Tibial nerve (tissue), 4 donors: ENCODE measurements at regions not wholly inside any gene's neighbourhood (a gene's known extent, or its start where the extent isn't known, plus 50 kb on each side); places are given as distances from the start of the nearest gene placed in this dataset.

ENCODE experiments used
- DNase-seq, 2 donors: peaks; one replicate each; pipeline ENCODE4 v3.0.0-alpha.2; 2019; ENCODE audit warnings: low spot score in 2 of 2
- H3K27ac ChIP-seq, 4 donors: fragments of 200-600 bp; sonication (generic) in 3 of 4; one replicate each; pipeline ENCODE4 v1.5.1; 2017 to 2019; ENCODE audit warnings: mild to moderate bottlenecking in 1 of 4
- H3K27me3 ChIP-seq, 2 donors: fragments of 200-600 bp; sonication (generic) in 1 of 2; one replicate each; pipeline versions ENCODE4 v1.5.1 to v1.6.0; 2017 to 2019
- H3K36me3 ChIP-seq, 3 donors: fragments of 200-600 bp; sonication (generic); one replicate each; pipeline ENCODE4 v1.5.1; 2018 to 2019
- H3K4me1 ChIP-seq, 4 donors: fragments of 200-600 bp; sonication (generic) in 3 of 4; one replicate each; pipeline ENCODE4 v1.5.1; 2017 to 2019
- H3K4me3 ChIP-seq, 4 donors: fragments of 200-600 bp; sonication (generic) in 3 of 4; one replicate each; pipeline ENCODE4 v1.5.1; 2017 to 2019; ENCODE audit warnings: mild to moderate bottlenecking in 1 of 4, moderate library complexity in 1 of 4
- H3K9me3 ChIP-seq, 4 donors: fragments of 200-600 bp; sonication (generic) in 3 of 4; one replicate each; pipeline ENCODE4 v1.5.1; 2017 to 2019
- EP300 ChIP-seq, 2 donors: sonication (generic); formaldehyde crosslinking; IDR thresholded peaks; one replicate each; pipeline ENCODE4 v1.6.1; 2017; ENCODE audit warnings: antibody characterized with exemption in 2 of 2, mild to moderate bottlenecking in 1 of 2
- POLR2A ChIP-seq, 2 donors: fragments of 450-650 bp; IDR thresholded peaks; one replicate each; pipeline ENCODE4 v1.6.1; 2017; ENCODE audit warnings: antibody characterized with exemption in 2 of 2, mild to moderate bottlenecking in 2 of 2, moderate library complexity in 2 of 2
- WGBS, 2 donors: methylation state at CpG; one replicate each; pipeline ENCODE4 v1.1.5; 2018; 5-methylcytosine and 5-hydroxymethylcytosine counted together
- TF ChIP-seq, protein P1 (sequence below), 5 experiments: fragments of 200-600 bp in 3 of 5; fragments of 450-650 bp in 2 of 5; sonication (generic) in 3 of 5; IDR thresholded peaks; one replicate each; pipeline ENCODE4 v1.5.1; 2016 to 2019; ENCODE audit warnings: antibody characterized with exemption in 5 of 5, mild to moderate bottlenecking in 3 of 5, moderate library complexity in 2 of 5

DNA sequence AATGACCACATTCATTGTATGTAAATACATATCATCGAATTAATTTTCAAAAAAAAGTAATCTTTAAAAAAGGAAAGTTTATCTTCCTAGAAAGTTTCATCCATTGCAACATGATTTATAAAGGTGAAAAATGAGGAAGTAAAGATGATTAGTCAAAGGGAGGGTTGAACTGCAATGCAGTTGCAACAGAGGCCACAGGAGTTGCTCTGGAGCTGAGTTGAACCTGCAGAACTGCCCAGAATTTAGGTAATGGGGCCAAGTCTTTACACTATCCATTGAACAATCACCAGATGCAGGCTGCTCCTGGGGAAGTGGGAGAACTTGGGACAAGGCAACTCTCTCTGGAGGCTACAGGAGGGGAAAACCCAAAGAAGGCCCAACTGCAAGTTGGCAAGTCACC, 390.7 kb downstream of the METTL4 start:
- Histone ChIP-seq H3K36me3 (no peaks in the 10 kb centered on the region), H3K9me3 (peaks cover 0 to 8% (median 0%) of the 10 kb centered on the region in 4 donors), H3K4me1 (no peaks in the 10 kb centered on the region), H3K4me3 (no peak overlapping the region), H3K27me3 (no peaks in the 10 kb centered on the region), H3K27ac (no peak overlapping the region)
- WGBS, 2 donors: 82 to 95% methylated on average over 1 of the region's 1 CpG
- TF ChIP-seq POLR2A (IDR thresholded peaks at IDR 0.05): no peak
- TF ChIP-seq, protein P1, sequence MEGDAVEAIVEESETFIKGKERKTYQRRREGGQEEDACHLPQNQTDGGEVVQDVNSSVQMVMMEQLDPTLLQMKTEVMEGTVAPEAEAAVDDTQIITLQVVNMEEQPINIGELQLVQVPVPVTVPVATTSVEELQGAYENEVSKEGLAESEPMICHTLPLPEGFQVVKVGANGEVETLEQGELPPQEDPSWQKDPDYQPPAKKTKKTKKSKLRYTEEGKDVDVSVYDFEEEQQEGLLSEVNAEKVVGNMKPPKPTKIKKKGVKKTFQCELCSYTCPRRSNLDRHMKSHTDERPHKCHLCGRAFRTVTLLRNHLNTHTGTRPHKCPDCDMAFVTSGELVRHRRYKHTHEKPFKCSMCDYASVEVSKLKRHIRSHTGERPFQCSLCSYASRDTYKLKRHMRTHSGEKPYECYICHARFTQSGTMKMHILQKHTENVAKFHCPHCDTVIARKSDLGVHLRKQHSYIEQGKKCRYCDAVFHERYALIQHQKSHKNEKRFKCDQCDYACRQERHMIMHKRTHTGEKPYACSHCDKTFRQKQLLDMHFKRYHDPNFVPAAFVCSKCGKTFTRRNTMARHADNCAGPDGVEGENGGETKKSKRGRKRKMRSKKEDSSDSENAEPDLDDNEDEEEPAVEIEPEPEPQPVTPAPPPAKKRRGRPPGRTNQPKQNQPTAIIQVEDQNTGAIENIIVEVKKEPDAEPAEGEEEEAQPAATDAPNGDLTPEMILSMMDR (IDR thresholded peaks at IDR 0.05): no peak
- no peak for TF ChIP-seq EP300 (IDR thresholded peaks at IDR 0.05)
- no peak for DNase-seq

DNA sequence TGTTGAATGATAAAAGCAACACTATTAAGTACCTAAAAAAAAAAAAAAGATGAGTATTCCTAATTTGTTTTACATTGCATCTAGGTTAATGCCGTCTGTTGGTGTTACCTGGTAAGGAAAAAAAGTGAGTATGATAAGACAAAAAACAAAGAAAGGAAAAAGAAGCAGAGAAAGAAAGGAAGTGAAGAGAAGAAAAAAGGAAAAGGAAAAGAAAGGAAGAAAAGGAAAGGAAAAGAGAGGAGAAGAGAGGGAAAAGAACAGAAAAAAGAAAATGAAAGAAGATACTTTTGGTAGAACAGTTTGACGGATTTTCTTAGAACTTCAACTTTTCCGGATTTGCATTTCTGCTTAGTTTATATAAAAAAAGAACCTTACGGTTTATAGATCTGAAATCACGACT, 387.9 kb downstream of the METTL4 start:
- H3K4me3 ChIP-seq: no peak overlapping the region
- 85 to 90% methylated on average over 5 of the region's 5 CpGs for WGBS, 2 donors
- no peak overlapping the region for H3K27ac ChIP-seq
- TF ChIP-seq, protein P1 (IDR thresholded peaks at IDR 0.05): no peak
- no peak for TF ChIP-seq POLR2A (IDR thresholded peaks at IDR 0.05)
- TF ChIP-seq EP300 (IDR thresholded peaks at IDR 0.05): no peak
- peaks cover 0 to 8% (median 0%) of the 10 kb centered on the region in 4 donors for H3K9me3 ChIP-seq
- no peak for DNase-seq
- no peaks in the 10 kb centered on the region for H3K27me3 ChIP-seq
- no peaks in the 10 kb centered on the region for H3K4me1 ChIP-seq
- H3K36me3 ChIP-seq: no peaks in the 10 kb centered on the region

DNA sequence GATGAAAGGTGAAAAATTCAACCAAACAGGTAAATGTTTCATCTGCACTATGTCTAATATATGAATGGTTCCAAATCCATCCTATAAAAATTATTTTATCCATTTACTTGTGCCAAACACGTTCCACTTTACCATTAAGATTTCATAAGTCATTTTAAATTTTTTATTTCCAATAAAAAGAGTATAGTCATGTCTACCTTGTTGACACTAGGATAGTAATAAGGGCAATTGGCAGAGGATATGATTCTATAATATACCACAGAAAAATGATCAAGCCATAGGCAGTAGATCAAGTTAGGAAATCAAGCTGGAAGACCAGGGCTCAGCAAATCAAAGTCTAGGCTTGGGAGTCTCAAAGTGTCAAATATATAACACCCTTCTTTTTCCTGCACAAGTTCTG, 384.3 kb downstream of the METTL4 start:
- Histone ChIP-seq H3K4me3 (no peak overlapping the region), H3K27ac (no peak overlapping the region), H3K9me3 (no peaks in the 10 kb centered on the region), H3K27me3 (no peaks in the 10 kb centered on the region), H3K36me3 (no peaks in the 10 kb centered on the region), H3K4me1 (no peaks in the 10 kb centered on the region)
- no peak for DNase-seq
- TF ChIP-seq, protein P1 (IDR thresholded peaks at IDR 0.05): no peak
- TF ChIP-seq POLR2A (IDR thresholded peaks at IDR 0.05) (no peak), EP300 (IDR thresholded peaks at IDR 0.05) (no peak)
- WGBS, 2 donors: 81 to 83% methylated on average over 1 of the region's 1 CpG

DNA sequence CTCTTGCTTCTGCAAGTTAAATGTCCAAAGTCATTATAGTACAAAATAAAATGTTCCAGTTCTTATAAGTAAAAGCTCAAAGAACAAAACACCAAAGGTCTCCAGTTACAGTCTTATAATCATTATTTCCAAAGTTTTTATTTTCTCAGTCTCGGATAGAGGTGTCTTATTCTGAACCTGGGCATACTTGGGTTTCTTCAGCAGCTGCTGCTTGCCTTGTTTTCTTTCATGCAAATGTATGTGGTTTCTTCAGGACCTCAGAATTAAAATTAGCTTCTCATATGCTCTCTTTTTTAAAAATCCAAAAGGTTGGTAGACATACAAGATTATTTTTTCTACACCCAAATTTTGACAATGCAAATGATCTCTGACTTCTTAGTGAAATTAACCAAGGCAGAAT, 383.0 kb downstream of the METTL4 start:
- Histone ChIP-seq H3K4me1 (no peaks in the 10 kb centered on the region), H3K9me3 (peaks cover 0 to 3% (median 0%) of the 10 kb centered on the region in 4 donors), H3K27me3 (no peaks in the 10 kb centered on the region), H3K4me3 (no peak overlapping the region), H3K36me3 (no peaks in the 10 kb centered on the region), H3K27ac (no peak overlapping the region)
- 78 to 92% methylated on average over 1 of the region's 1 CpG for WGBS, 2 donors
- TF ChIP-seq EP300 (IDR thresholded peaks at IDR 0.05): no peak
- TF ChIP-seq, protein P1 (IDR thresholded peaks at IDR 0.05): no peak
- TF ChIP-seq POLR2A (IDR thresholded peaks at IDR 0.05): no peak
- DNase-seq: no peak

DNA sequence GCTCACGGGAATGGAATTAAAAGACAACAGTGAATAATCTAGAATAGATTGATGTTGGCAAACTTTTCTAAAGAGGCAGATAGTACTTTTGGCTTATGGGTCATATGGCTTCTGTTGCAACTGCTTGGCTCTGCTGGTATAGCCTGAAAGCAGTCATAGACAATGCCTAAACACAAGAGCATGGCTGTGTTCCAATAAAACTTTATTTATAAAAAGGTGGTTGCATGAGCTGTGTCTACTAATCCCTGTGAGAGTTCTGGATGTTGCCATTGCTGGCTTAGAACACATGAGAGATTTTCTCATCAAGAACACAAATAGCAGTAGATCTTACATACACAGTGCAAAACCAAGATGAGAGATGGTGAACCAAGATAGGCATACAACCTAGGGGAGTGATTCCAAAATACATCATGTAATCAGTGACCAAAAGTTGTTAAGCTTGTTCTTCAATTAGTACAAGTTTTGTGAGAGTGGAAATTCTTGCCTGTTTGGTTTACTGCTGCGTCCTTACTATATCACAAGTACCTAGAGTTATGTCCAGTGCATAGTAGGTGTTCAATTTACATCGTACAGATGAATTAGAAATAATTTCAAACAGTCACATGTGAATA, 380.0 kb downstream of the METTL4 start:
- H3K27ac ChIP-seq: no peak overlapping the region
- no peaks in the 10 kb centered on the region for H3K4me1 ChIP-seq
- TF ChIP-seq EP300 (IDR thresholded peaks at IDR 0.05) (no peak), POLR2A (IDR thresholded peaks at IDR 0.05) (no peak)
- TF ChIP-seq, protein P1 (IDR thresholded peaks at IDR 0.05): no peak
- 82 to 84% methylated on average over 3 of the region's 3 CpGs for WGBS, 2 donors
- H3K36me3 ChIP-seq: no peaks in the 10 kb centered on the region
- no peak for DNase-seq
- no peak overlapping the region for H3K4me3 ChIP-seq
- peaks cover 0 to 13% (median 0%) of the 10 kb centered on the region in 4 donors for H3K9me3 ChIP-seq
- H3K27me3 ChIP-seq: no peaks in the 10 kb centered on the region
